CD14-positive monocyte (primary cell): ENCODE measurements at regions not wholly inside any gene's neighbourhood (a gene's known extent, or its start where the extent isn't known, plus 50 kb on each side); places are given as distances from the start of the nearest gene placed in this dataset.

Experiments used
- DNase-seq, 3 donors: peaks; one replicate each; pipeline ENCODE4 v3.0.0-alpha.2; 2011 to 2022
- H2AFZ ChIP-seq: 2 replicates; pipeline ENCODE4 v1.6.0; 2012; ENCODE audit warnings: mild to moderate bottlenecking, low read depth, low read length, inconsistent platforms; ENCODE audit not compliant: insufficient read depth, poor library complexity, severe bottlenecking
- H3K27ac ChIP-seq, 2 donors: 1 replicate in 1 of 2; 2 replicates in 1 of 2; pipeline ENCODE4 v1.5.1; 2012 to 2013; ENCODE audit warnings: low read length in 2 of 2, control low read depth in 1 of 2, inconsistent platforms in 1 of 2, low read depth in 1 of 2, mild to moderate bottlenecking in 1 of 2
- H3K27me3 ChIP-seq, 2 donors: one replicate each; pipeline versions ENCODE4 v1.6.0 to v1.6.1; 2011 to 2013; ENCODE audit warnings: low read length in 2 of 2; ENCODE audit not compliant: control insufficient read depth in 2 of 2, insufficient read depth in 2 of 2
- H3K36me3 ChIP-seq, 2 donors: replicated peaks in 1 of 2; 1 replicate in 1 of 2; 2 replicates in 1 of 2; pipeline versions ENCODE4 v1.5.1 to v1.6.1; 2012 to 2013; ENCODE audit warnings: low read length in 2 of 2, control low read depth in 1 of 2, inconsistent platforms in 1 of 2, mild to moderate bottlenecking in 1 of 2; ENCODE audit not compliant: insufficient read depth in 2 of 2, control insufficient read depth in 1 of 2
- H3K4me1 ChIP-seq, 2 donors: 1 replicate in 1 of 2; 2 replicates in 1 of 2; pipeline versions ENCODE4 v1.5.1 to v1.6.1; 2012 to 2013; ENCODE audit warnings: low read length in 2 of 2, control low read depth in 1 of 2, inconsistent platforms in 1 of 2, mild to moderate bottlenecking in 1 of 2, moderate library complexity in 1 of 2; ENCODE audit not compliant: insufficient read depth in 2 of 2, control insufficient read depth in 1 of 2
- H3K4me2 ChIP-seq: replicated peaks from 2 replicates; pipeline ENCODE3; 2012; ENCODE audit warnings: low read length, moderate library complexity, mild to moderate bottlenecking; ENCODE audit not compliant: poor library complexity, severe bottlenecking; ENCODE audit errors: extremely low read depth
- H3K4me3 ChIP-seq, 3 experiments: fragments of 200-600 bp in 1 of 3; sonication (generic) in 1 of 3; replicated peaks in 1 of 3; 1 replicate in 2 of 3; 2 replicates in 1 of 3; pipeline ENCODE4 v1.5.1; 2011 to 2013; ENCODE audit warnings: low read length in 3 of 3, mild to moderate bottlenecking in 3 of 3, control low read depth in 2 of 3, low read depth in 2 of 3, inconsistent platforms in 1 of 3, moderate library complexity in 1 of 3
- H3K79me2 ChIP-seq: 2 replicates; pipeline ENCODE4 v1.6.0; 2012; ENCODE audit warnings: mild to moderate bottlenecking, control low read depth, inconsistent platforms, low read length, moderate library complexity; ENCODE audit not compliant: insufficient read depth
- H3K9ac ChIP-seq: 2 replicates; pipeline ENCODE4 v1.6.0; 2017; ENCODE audit warnings: low read length, mild to moderate bottlenecking; ENCODE audit not compliant: insufficient read depth, poor library complexity, severe bottlenecking
- H3K9me3 ChIP-seq, 2 donors: replicated peaks in 1 of 2; 1 replicate in 1 of 2; 2 replicates in 1 of 2; pipeline versions ENCODE4 v1.5.1 to v1.6.1; 2012 to 2013; ENCODE audit warnings: low read length in 2 of 2, control low read depth in 1 of 2; ENCODE audit not compliant: control insufficient read depth in 1 of 2, insufficient read depth in 1 of 2
- H4K20me1 ChIP-seq: 2 replicates; pipeline ENCODE4 v1.6.0; 2012; ENCODE audit warnings: mild to moderate bottlenecking, low read length, control low read depth, moderate library complexity; ENCODE audit not compliant: insufficient read depth
- H3K27ac Mint-ChIP-seq, 7 donors: one replicate each; pipeline ENCODE4 v1.8.0; 2020; ENCODE audit warnings: mild to moderate bottlenecking in 7 of 7, mixed read lengths in 7 of 7, moderate library complexity in 6 of 7, inconsistent platforms in 2 of 7
- H3K27me3 Mint-ChIP-seq, 3 donors: one replicate each; pipeline ENCODE4 v1.8.0; 2021 to 2022; ENCODE audit warnings: low read depth in 3 of 3, mild to moderate bottlenecking in 3 of 3, mixed read lengths in 3 of 3, moderate library complexity in 3 of 3, inconsistent platforms in 1 of 3
- H3K36me3 Mint-ChIP-seq, 2 donors: one replicate each; pipeline ENCODE4 v1.8.0; 2020; ENCODE audit warnings: mixed read lengths in 2 of 2, inconsistent platforms in 1 of 2, mild to moderate bottlenecking in 1 of 2
- H3K4me1 Mint-ChIP-seq: one replicate; pipeline ENCODE4 v1.8.0; 2020; ENCODE audit warnings: mild to moderate bottlenecking, mixed read lengths
- H3K4me3 Mint-ChIP-seq, 2 donors: one replicate each; pipeline ENCODE4 v1.8.0; 2020; ENCODE audit warnings: mild to moderate bottlenecking in 2 of 2, mixed read lengths in 2 of 2, moderate library complexity in 1 of 2
- H3K9me3 Mint-ChIP-seq, 7 donors: one replicate each; pipeline ENCODE4 v1.8.0; 2020 to 2022; ENCODE audit warnings: mixed read lengths in 7 of 7, mild to moderate bottlenecking in 6 of 7, moderate library complexity in 6 of 7, inconsistent platforms in 2 of 7
- WGBS: methylation state at CpG from one replicate; pipeline ENCODE4 v1.1.5; 2013; ENCODE audit warnings: missing lambda C conversion rate; ENCODE audit not compliant: insufficient coverage; 5-methylcytosine and 5-hydroxymethylcytosine counted together
- intact Hi-C, 2 donors: fragments of 100-400 bp; cut with micrococcal nuclease; formaldehyde crosslinking; loops; one replicate each; pipeline versions ENCODE4 v1.15.0 to v1.15.1; 2023
- TF ChIP-seq, protein P1 (sequence below): fragments of 200-600 bp; IDR thresholded peaks from one replicate; pipeline ENCODE4 v1.8.0; 2022; ENCODE audit warnings: antibody characterized with exemption, mild to moderate bottlenecking

DNA sequence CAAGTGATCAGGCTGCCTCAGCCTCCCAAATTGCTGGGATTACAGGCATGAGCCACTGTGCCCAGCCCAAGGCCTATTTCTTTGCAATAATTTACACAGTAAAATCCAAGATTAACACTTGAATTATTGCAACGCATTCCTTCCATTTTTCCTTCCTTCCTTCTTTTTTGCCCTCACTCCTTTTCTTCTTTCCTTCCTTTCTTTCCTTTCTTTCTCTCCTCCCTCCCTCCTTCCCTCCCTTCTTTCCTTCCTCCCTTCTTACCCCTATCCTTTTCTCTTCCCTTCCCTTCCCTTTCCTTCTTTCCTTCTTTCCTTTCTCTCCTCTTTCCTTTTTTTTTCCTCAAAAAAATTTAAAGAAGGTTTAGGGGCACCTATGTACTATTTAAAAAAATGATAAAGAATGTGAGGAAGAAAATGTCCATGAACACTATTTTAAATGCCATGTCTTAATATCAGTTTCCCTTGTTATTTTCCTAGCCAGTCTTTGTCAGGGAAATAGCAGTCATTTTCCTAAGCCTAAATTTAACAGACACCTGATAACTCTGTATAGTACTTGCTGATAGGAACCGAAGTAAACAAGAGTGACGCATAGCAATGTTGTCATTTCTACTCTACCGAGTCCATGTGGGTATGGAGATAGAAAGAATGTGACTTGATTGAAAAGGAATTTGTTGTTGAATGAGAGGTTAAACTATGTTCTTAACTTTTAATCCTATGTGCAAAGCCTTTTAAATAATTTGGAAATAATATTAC lies 79.8 kb upstream of the HMCN1 start:
- Histone ChIP-seq H3K4me1 (no peaks in the 10 kb centered on the region), H3K4me2 (no peak overlapping the region), H3K27me3 (no peaks in the 10 kb centered on the region), H3K9ac (no peak overlapping the region), H4K20me1 (no peaks in the 10 kb centered on the region), H3K79me2 (no peaks in the 10 kb centered on the region), H3K27ac (no peak overlapping the region), H3K9me3 (peaks cover 0 to 2% of the 10 kb centered on the region in 2 donors), H3K4me3 (no peak overlapping the region), H3K36me3 (no peaks in the 10 kb centered on the region), H2AFZ (no peak overlapping the region)
- no peak overlapping the region for H3K4me3 Mint-ChIP-seq
- H3K27me3 Mint-ChIP-seq = peaks cover 0 to 5% (median 0%) of the 10 kb centered on the region in 3 donors
- 100% methylated on average over 1 of the region's 4 CpGs for WGBS
- H3K27ac Mint-ChIP-seq = no peak overlapping the region
- DNase-seq = no peak
- H3K9me3 Mint-ChIP-seq = peaks cover 0 to 9% (median 4%) of the 10 kb centered on the region in 7 donors
- no peaks in the 10 kb centered on the region for H3K36me3 Mint-ChIP-seq
- intact Hi-C loops = no loop called here
- TF ChIP-seq, protein P1, sequence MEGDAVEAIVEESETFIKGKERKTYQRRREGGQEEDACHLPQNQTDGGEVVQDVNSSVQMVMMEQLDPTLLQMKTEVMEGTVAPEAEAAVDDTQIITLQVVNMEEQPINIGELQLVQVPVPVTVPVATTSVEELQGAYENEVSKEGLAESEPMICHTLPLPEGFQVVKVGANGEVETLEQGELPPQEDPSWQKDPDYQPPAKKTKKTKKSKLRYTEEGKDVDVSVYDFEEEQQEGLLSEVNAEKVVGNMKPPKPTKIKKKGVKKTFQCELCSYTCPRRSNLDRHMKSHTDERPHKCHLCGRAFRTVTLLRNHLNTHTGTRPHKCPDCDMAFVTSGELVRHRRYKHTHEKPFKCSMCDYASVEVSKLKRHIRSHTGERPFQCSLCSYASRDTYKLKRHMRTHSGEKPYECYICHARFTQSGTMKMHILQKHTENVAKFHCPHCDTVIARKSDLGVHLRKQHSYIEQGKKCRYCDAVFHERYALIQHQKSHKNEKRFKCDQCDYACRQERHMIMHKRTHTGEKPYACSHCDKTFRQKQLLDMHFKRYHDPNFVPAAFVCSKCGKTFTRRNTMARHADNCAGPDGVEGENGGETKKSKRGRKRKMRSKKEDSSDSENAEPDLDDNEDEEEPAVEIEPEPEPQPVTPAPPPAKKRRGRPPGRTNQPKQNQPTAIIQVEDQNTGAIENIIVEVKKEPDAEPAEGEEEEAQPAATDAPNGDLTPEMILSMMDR = no peak
- no peaks in the 10 kb centered on the region for H3K4me1 Mint-ChIP-seq

DNA sequence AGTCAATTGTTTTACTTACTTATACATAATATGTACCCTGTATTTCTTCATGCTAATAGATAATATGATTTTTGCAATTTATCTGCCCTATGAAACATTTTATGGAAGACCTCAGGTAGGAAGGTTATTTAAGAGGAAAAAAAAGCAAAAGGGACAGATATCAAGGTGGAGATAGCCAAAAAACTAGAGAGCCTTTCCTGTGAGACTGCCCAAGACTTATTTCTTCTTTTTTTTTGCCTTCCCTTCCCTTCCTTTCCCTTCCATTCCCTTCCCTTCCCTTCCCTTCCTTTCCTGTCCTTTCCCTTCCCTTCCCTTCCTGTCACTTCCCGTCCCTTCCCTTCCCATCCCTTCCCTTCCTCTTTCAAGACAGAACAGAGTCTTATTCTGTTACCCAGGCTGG lies 80.6 kb upstream of the HMCN1 start:
- Histone ChIP-seq H3K36me3 (no peaks in the 10 kb centered on the region), H3K9ac (no peak overlapping the region), H3K9me3 (peaks cover 0 to 9% of the 10 kb centered on the region in 2 donors), H3K79me2 (no peaks in the 10 kb centered on the region), H3K27me3 (no peaks in the 10 kb centered on the region), H3K4me2 (no peak overlapping the region), H2AFZ (no peak overlapping the region), H4K20me1 (no peaks in the 10 kb centered on the region), H3K4me3 (no peak overlapping the region), H3K27ac (no peak overlapping the region), H3K4me1 (no peaks in the 10 kb centered on the region)
- WGBS = 75% methylated on average over 1 of the region's 1 CpG
- TF ChIP-seq, protein P1 = no peak
- intact Hi-C loops = no loop called here
- Mint-ChIP-seq H3K9me3 (peaks cover 2 to 16% (median 5%) of the 10 kb centered on the region in 7 donors), H3K4me3 (no peak overlapping the region), H3K27ac (no peak overlapping the region), H3K36me3 (no peaks in the 10 kb centered on the region), H3K4me1 (no peaks in the 10 kb centered on the region), H3K27me3 (peaks cover 0 to 5% (median 0%) of the 10 kb centered on the region in 3 donors)
- DNase-seq = no peak
